B cell (primary cell): ENCODE measurements at regions not wholly inside any gene's neighbourhood (a gene's known extent, or its start where the extent isn't known, plus 50 kb on each side); places are given as distances from the start of the nearest gene placed in this dataset.

ENCODE experiments used
- ATAC-seq: fragments of 200-7000 bp; cut with Tn5 transposase; one replicate; pipeline ENCODE4 v1.10.0; 2021; ENCODE audit warnings: low read depth, mild to moderate bottlenecking, moderate number of reproducible peaks, moderate library complexity
- CTCF ChIA-PET: fragments of 350-600 bp; sonication (Branson Sonifier 250); formaldehyde crosslinking; loops from one replicate; lab custom pipeline; 2021; ENCODE audit warnings: antibody characterized with exemption, inconsistent platforms; lab: Charles Lee
- POLR2A ChIA-PET: fragments of 350-600 bp; sonication (Branson Sonifier 250); formaldehyde crosslinking; loops from one replicate; lab custom pipeline; 2021; ENCODE audit warnings: antibody characterized with exemption; lab: Charles Lee
- DNase-seq: peaks from one replicate; pipeline ENCODE4 v3.0.0; 2013
- H2AFZ ChIP-seq: 2 replicates; pipeline ENCODE4 v1.6.1; 2012; ENCODE audit warnings: mild to moderate bottlenecking, low read depth, low read length; ENCODE audit not compliant: insufficient read depth, poor library complexity, severe bottlenecking
- H3K27ac ChIP-seq, 2 donors: 1 replicate in 1 of 2; 2 replicates in 1 of 2; pipeline ENCODE4 v1.5.1; 2012 to 2013; ENCODE audit warnings: low read length in 2 of 2, mild to moderate bottlenecking in 2 of 2, moderate library complexity in 1 of 2
- H3K27me3 ChIP-seq, 4 experiments: fragments of 200-600 bp in 1 of 4; sonication (generic) in 1 of 4; replicated peaks in 1 of 4; 1 replicate in 2 of 4; 2 replicates in 2 of 4; pipeline versions ENCODE4 v1.6.1 to v1.7.0; 2013 to 2016; ENCODE audit warnings: low read length in 3 of 4, mild to moderate bottlenecking in 2 of 4, mixed read lengths in 1 of 4, moderate library complexity in 1 of 4; ENCODE audit not compliant: insufficient read depth in 4 of 4, control insufficient read depth in 3 of 4; ENCODE audit errors: control extremely low read depth in 1 of 4
- H3K36me3 ChIP-seq, 2 experiments: replicated peaks in 1 of 2; 1 replicate in 1 of 2; 2 replicates in 1 of 2; pipeline versions ENCODE4 v1.6.1 to v1.7.1; 2013; ENCODE audit warnings: low read length in 1 of 2; ENCODE audit not compliant: insufficient read depth in 2 of 2, control insufficient read depth in 1 of 2; ENCODE audit errors: control extremely low read depth in 1 of 2, extremely low read depth in 1 of 2
- H3K4me1 ChIP-seq, 2 donors: fragments of 200-600 bp in 1 of 2; sonication (generic) in 1 of 2; 1 replicate in 1 of 2; 2 replicates in 1 of 2; pipeline versions ENCODE4 v1.5.1 to v1.6.1; 2013 to 2017; ENCODE audit warnings: low read length in 2 of 2; ENCODE audit not compliant: control insufficient read depth in 2 of 2, insufficient read depth in 2 of 2
- H3K4me2 ChIP-seq: replicated peaks from 2 replicates; pipeline ENCODE3; 2012; ENCODE audit warnings: mild to moderate bottlenecking, low read depth, low read length; ENCODE audit not compliant: poor library complexity, severe bottlenecking
- H3K4me3 ChIP-seq, 5 experiments: fragments of 200-600 bp in 1 of 5; sonication (generic) in 1 of 5; 1 replicate in 3 of 5; 2 replicates in 2 of 5; pipeline versions ENCODE4 v1.5.1 to v1.7.0; 2011 to 2016; ENCODE audit warnings: low read length in 4 of 5, mild to moderate bottlenecking in 4 of 5, low read depth in 2 of 5, control low read depth in 1 of 5, moderate library complexity in 1 of 5; ENCODE audit not compliant: insufficient read depth in 1 of 5; ENCODE audit errors: control extremely low read depth in 1 of 5, extremely low read depth in 1 of 5
- H3K79me2 ChIP-seq: fragments of 200-600 bp; sonication (generic); one replicate; pipeline ENCODE4 v1.6.0; 2016; ENCODE audit warnings: low read length; ENCODE audit not compliant: control insufficient read depth, insufficient read depth
- H3K9ac ChIP-seq: fragments of 200-600 bp; sonication (generic); 2 replicates; pipeline ENCODE4 v1.6.1; 2017; ENCODE audit warnings: mild to moderate bottlenecking, low read length, moderate library complexity
- H3K9me3 ChIP-seq, 3 donors: one replicate each; pipeline versions ENCODE4 v1.6.1 to v1.7.1; 2013; ENCODE audit warnings: low read length in 2 of 3; ENCODE audit not compliant: control insufficient read depth in 2 of 3, insufficient read depth in 1 of 3; ENCODE audit errors: control extremely low read depth in 1 of 3
- H4K20me1 ChIP-seq: 2 replicates; pipeline ENCODE4 v1.6.0; 2012; ENCODE audit warnings: mild to moderate bottlenecking, low read length; ENCODE audit not compliant: insufficient read depth, control insufficient read depth, poor library complexity, severe bottlenecking
- H3K27ac Mint-ChIP-seq: one replicate; pipeline ENCODE4 v1.8.0; 2021; ENCODE audit warnings: mixed read lengths
- H3K27me3 Mint-ChIP-seq: one replicate; pipeline ENCODE4 v1.8.0; 2021; ENCODE audit warnings: mixed read lengths
- H3K4me1 Mint-ChIP-seq: one replicate; pipeline ENCODE4 v1.8.0; 2021; ENCODE audit warnings: mixed read lengths
- H3K4me3 Mint-ChIP-seq: one replicate; pipeline ENCODE4 v1.8.0; 2021; ENCODE audit warnings: mixed read lengths
- H3K9me3 Mint-ChIP-seq: one replicate; pipeline ENCODE4 v1.8.0; 2022; ENCODE audit warnings: mixed read lengths; ENCODE audit not compliant: insufficient read depth
- CTCF ChIP-seq: fragments of 200-600 bp; IDR thresholded peaks from one replicate; pipeline ENCODE4 v1.8.0; 2022; ENCODE audit warnings: antibody characterized with exemption, mild to moderate bottlenecking
- EZH2 ChIP-seq: IDR thresholded peaks from 2 replicates; pipeline ENCODE4 v1.6.1; 2012; ENCODE audit warnings: borderline replicate concordance, low read depth, mild to moderate bottlenecking, moderate library complexity, low read length; ENCODE audit not compliant: insufficient read depth, poor library complexity, severe bottlenecking
- WGBS: methylation state at CpG from one replicate; pipeline ENCODE4 v1.1.5; 2013; ENCODE audit warnings: missing lambda C conversion rate; ENCODE audit not compliant: insufficient coverage; 5-methylcytosine and 5-hydroxymethylcytosine counted together
- intact Hi-C: fragments of 100-400 bp; cut with micrococcal nuclease; formaldehyde crosslinking; loops from one replicate; pipeline ENCODE4 v1.10.0; 2022

DNA sequence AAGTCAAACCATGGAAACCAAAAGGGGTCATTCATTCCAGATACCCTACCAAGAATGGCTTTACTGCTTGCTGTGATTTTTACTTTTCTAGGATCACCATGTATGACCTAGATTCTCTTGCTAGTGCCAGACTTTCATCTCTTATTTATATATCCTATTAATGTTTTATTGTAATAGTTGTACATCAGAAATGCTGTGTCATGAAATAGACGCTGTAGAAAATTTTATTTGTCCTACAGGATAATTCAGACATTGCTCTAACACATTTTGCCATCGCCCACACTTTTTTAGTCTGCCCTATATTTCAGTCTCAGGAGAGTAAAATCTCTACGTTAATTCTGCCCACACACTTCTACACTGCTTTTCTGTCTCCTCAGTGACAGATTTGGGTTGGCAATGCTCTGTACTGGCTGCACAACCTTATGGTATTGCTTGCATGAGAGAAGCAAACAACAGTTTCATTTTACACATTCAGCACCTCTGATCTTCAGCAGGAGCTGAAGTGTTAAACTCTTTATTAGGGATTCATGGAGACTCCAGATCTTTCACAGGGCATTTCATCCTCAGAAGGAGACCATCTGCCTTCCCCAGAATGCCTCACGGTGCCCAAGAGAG lies 871.8 kb upstream of the CHAC2 start:
- H3K4me3 ChIP-seq, result no peak overlapping the region

DNA sequence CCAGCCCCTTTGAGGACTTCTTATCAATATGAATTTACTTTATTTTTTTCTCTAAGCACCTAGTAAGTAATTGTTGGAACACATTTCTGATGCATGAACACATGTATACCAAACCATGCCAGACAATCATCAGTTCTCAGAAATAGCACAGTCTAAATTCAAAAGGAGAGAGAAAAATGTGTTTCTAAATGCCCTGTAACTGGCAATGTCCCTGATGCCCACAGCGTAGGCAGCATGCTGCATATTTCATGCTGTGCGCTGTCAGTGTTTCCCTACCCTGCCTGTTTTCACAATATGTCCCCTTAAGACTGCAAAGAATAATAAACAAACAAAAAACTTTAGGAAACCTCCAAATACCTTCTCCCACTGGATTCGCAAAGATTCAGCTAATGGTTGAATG lies 881.0 kb upstream of the CHAC2 start:
- Histone ChIP-seq H3K27ac (no peak overlapping the region), H3K4me3 (no peak overlapping the region), H4K20me1 (no peaks in the 10 kb centered on the region), H2AFZ (no peak overlapping the region), H3K36me3 (no peaks in the 10 kb centered on the region), H3K9ac (no peak overlapping the region), H3K27me3 (no peaks in the 10 kb centered on the region), H3K79me2 (no peaks in the 10 kb centered on the region), H3K9me3 (no peaks in the 10 kb centered on the region), H3K4me2 (no peak overlapping the region), H3K4me1 (no peaks in the 10 kb centered on the region)
- WGBS, result 94% methylated on average over 3 of the region's 3 CpGs
- Mint-ChIP-seq H3K9me3 (no peaks in the 10 kb centered on the region), H3K27me3 (no peaks in the 10 kb centered on the region), H3K27ac (no peak overlapping the region), H3K4me1 (no peaks in the 10 kb centered on the region), H3K4me3 (no peak overlapping the region)
- intact Hi-C loops, result no loop called here
- DNase-seq (no peak), ATAC-seq (no peak)
- TF ChIP-seq EZH2 (no peak), CTCF (no peak)
- ChIA-PET POLR2A (no interaction called here), CTCF (no interaction called here)

More for the DNA sequence above, 871.8 kb upstream of the CHAC2 start:
- Mint-ChIP-seq H3K4me3 (no peak overlapping the region), H3K4me1 (no peaks in the 10 kb centered on the region), H3K27me3 (no peaks in the 10 kb centered on the region), H3K27ac (no peak overlapping the region), H3K9me3 (peaks cover 4% of the 10 kb centered on the region)
- 55% methylated on average over 2 of the region's 4 CpGs for WGBS
- no peaks in the 10 kb centered on the region for H4K20me1 ChIP-seq
- H3K27me3 ChIP-seq, result no peaks in the 10 kb centered on the region
- no peak overlapping the region for H3K27ac ChIP-seq
- peaks cover 1 to 16% (median 10%) of the 10 kb centered on the region in 3 donors for H3K9me3 ChIP-seq
- no peaks in the 10 kb centered on the region for H3K36me3 ChIP-seq
- ChIA-PET POLR2A (no interaction called here), CTCF (no interaction called here)
- intact Hi-C loops, result no loop called here
- no peak for TF ChIP-seq CTCF
- no peak for TF ChIP-seq EZH2
- no peaks in the 10 kb centered on the region for H3K79me2 ChIP-seq
- ATAC-seq (no peak), DNase-seq (no peak)
- no peak overlapping the region for H3K9ac ChIP-seq
- no peak overlapping the region for H2AFZ ChIP-seq
- no peak overlapping the region for H3K4me2 ChIP-seq
- H3K4me1 ChIP-seq, result no peaks in the 10 kb centered on the region
